ENCODE measurements at regions not wholly inside any gene's neighbourhood (a gene's known extent, or its start where the extent isn't known, plus 50 kb on each side); places are given as distances from the start of the nearest gene placed in this dataset.

GRCh38 chr9:104980039-104980654 is 52.2 kb upstream of the ABCA1 start:
- TF ChIP-seq CTCF (IDR thresholded peaks at IDR 0.05; ENCODE audit: low read length) (no peak), EZH2phosphoT487 (IDR thresholded peaks at IDR 0.05; ENCODE audit: low read length) (no peak), EZH2 (optimal IDR thresholded peaks at IDR 0.05; ENCODE audit: low read depth, low read length) (no peak)
